Mesothelial cell of epicardium (in vitro differentiated cells): ENCODE measurements at regions not wholly inside any gene's neighbourhood (a gene's known extent, or its start where the extent isn't known, plus 50 kb on each side); places are given as distances from the start of the nearest gene placed in this dataset.

ENCODE experiments used
- DNase-seq, 2 experiments: peaks; one replicate each; pipeline ENCODE4 v3.0.0; 2021; ENCODE audit warnings: low spot score in 2 of 2; ENCODE audit not compliant: unreplicated experiment in 2 of 2
- H3K27ac Mint-ChIP-seq: 2 replicates; pipeline ENCODE4 v1.8.0; 2021; ENCODE audit warnings: mixed read lengths
- H3K27me3 Mint-ChIP-seq: 2 replicates; pipeline ENCODE4 v1.8.0; 2021; ENCODE audit warnings: low read depth, mixed read lengths
- H3K36me3 Mint-ChIP-seq: 2 replicates; pipeline ENCODE4 v1.8.0; 2021; ENCODE audit warnings: mixed read lengths
- H3K4me1 Mint-ChIP-seq: 2 replicates; pipeline ENCODE4 v1.8.0; 2021; ENCODE audit warnings: mixed read lengths
- H3K4me3 Mint-ChIP-seq: 2 replicates; pipeline ENCODE4 v1.8.0; 2021; ENCODE audit warnings: mild to moderate bottlenecking, moderate library complexity, mixed read lengths
- H3K9me3 Mint-ChIP-seq: 2 replicates; pipeline ENCODE4 v1.8.0; 2021; ENCODE audit warnings: mixed read lengths
- CTCF ChIP-seq: fragments of 200-600 bp; sonication (generic); IDR thresholded peaks from one replicate; pipeline ENCODE4 v1.5.0; 2021; ENCODE audit warnings: antibody characterized with exemption; ENCODE audit not compliant: unreplicated experiment

GRCh38 chr5:29231154-29231553 is 1962.3 kb upstream of the CDH6 start:
- Mint-ChIP-seq H3K27ac (no peak overlapping the region), H3K36me3 (no peaks in the 10 kb centered on the region), H3K9me3 (no peaks in the 10 kb centered on the region), H3K4me3 (no peak overlapping the region), H3K27me3 (no peaks in the 10 kb centered on the region), H3K4me1 (peaks cover 2% of the 10 kb centered on the region)
- no peak for DNase-seq
- TF ChIP-seq CTCF, result no peak

GRCh38 chr5:29230591-29230990 is 1962.9 kb upstream of the CDH6 start:
- no peak overlapping the region for H3K27ac Mint-ChIP-seq
- no peaks in the 10 kb centered on the region for H3K27me3 Mint-ChIP-seq
- peaks cover 2% of the 10 kb centered on the region for H3K4me1 Mint-ChIP-seq
- no peaks in the 10 kb centered on the region for H3K36me3 Mint-ChIP-seq
- H3K9me3 Mint-ChIP-seq, result no peaks in the 10 kb centered on the region
- no peak overlapping the region for H3K4me3 Mint-ChIP-seq
- DNase-seq, result no peak
- no peak for TF ChIP-seq CTCF

DNA sequence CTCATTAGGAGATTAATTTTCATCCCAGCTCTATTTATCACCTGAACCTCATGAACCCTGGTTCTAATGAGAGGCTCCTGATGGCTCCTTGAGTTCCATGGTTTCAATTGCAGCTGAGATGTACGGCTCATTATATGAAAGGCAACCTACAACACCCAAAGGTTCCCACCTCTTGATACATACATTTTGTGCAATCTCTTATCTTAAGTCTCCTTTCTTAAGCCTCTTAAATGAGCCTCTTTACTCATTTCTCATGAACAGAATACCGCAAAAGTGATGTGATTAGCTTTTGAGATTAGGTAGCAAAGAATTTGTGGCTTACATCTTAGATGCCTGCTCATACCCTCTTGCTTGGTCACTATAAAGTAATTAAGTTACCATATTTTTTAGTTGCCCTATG is 1964.0 kb upstream of the CDH6 start:
- TF ChIP-seq CTCF, result no peak
- Mint-ChIP-seq H3K4me1 (peaks cover under 1% of the 10 kb centered on the region), H3K4me3 (no peak overlapping the region), H3K36me3 (no peaks in the 10 kb centered on the region), H3K27ac (no peak overlapping the region), H3K27me3 (no peaks in the 10 kb centered on the region), H3K9me3 (no peaks in the 10 kb centered on the region)
- DNase-seq, result no peak

DNA sequence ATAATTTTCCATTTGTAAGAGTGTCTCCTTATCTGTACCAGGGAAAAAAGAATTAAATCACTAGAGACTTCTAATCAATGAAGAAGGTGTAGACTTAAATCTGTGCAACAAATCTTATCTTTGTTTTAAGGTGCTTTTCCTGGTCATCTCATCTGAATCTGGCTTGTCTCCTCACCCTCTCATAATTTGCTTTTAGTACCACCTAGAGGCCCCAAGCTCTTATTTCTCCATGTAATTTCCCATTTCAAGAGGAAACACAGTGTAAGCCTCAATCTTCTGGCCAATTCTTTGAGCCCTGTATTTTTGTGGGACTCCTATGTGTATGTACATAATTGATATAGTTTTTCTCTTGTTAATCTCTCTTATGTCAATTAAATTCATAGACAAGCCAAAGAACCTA is 1975.3 kb upstream of the CDH6 start:
- Mint-ChIP-seq H3K4me1 (no peaks in the 10 kb centered on the region), H3K4me3 (no peak overlapping the region), H3K9me3 (no peaks in the 10 kb centered on the region), H3K27ac (no peak overlapping the region), H3K36me3 (no peaks in the 10 kb centered on the region), H3K27me3 (no peaks in the 10 kb centered on the region)
- TF ChIP-seq CTCF, result no peak
- DNase-seq, result no peak

- H3K4me1 Mint-ChIP-seq, result no peaks in the 10 kb centered on the region
These were observed 1978.6 kb upstream of the CDH6 start for GRCh38 chr5:29214839-29215238.

More at GRCh38 chr5:29214839-29215238, 1978.6 kb upstream of the CDH6 start:
- DNase-seq, result no peak
- no peak overlapping the region for H3K27ac Mint-ChIP-seq
- TF ChIP-seq CTCF, result no peak
- no peak overlapping the region for H3K4me3 Mint-ChIP-seq
- H3K27me3 Mint-ChIP-seq, result no peaks in the 10 kb centered on the region
- H3K36me3 Mint-ChIP-seq, result no peaks in the 10 kb centered on the region
- H3K9me3 Mint-ChIP-seq, result no peaks in the 10 kb centered on the region
